ENCODE measurements at regions not wholly inside any gene's neighbourhood (a gene's known extent, or its start where the extent isn't known, plus 50 kb on each side); places are given as distances from the start of the nearest gene placed in this dataset.

DNA sequence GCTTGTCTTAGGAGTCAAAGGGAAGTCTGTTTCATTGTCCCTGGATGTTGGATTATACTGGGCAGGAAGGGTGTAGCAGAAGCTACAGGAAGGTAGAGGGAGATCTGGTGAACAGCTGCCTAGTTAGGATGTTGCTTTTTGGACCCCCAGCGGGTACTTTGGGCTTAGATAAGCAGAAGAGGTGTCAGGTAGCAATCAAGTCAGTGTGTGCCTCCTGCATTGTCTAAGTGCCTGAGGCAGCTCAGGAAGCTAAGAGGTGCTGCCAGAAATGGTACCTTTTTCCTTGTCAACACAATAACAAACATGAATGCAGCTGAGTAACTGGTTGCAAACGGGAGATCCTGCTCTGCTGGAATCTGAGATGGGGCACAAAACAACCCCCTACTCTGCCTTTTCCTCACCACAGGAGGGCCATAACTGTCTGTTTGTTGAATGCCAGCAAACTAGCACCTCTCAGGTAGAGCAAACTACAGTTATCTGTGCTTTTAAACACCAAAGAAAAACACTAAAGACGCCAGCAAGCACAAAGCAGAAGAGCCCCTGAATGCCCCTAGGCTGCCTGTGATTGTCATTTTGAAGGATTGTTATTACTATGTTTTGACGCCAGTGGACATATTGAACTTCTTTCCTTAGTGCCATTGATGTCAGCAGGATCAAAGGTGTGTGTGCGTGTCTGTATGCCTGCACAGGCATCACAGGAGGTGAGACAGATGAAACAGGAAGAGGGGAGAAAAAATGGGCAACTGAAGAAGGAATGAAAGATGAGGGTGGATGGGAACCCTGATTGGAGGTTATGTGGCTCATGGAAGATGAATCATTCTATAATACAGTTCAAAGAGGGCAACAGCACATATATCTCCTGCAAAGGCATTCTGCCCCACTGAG lies 151.4 kb downstream of the ETAA1 start:
- no peak overlapping the region for H3K4me3 ChIP-seq (ENCODE audit: low read depth, low read length)
- no peak for DNase-seq (ENCODE audit: low read depth)
- TF ChIP-seq, protein P1, sequence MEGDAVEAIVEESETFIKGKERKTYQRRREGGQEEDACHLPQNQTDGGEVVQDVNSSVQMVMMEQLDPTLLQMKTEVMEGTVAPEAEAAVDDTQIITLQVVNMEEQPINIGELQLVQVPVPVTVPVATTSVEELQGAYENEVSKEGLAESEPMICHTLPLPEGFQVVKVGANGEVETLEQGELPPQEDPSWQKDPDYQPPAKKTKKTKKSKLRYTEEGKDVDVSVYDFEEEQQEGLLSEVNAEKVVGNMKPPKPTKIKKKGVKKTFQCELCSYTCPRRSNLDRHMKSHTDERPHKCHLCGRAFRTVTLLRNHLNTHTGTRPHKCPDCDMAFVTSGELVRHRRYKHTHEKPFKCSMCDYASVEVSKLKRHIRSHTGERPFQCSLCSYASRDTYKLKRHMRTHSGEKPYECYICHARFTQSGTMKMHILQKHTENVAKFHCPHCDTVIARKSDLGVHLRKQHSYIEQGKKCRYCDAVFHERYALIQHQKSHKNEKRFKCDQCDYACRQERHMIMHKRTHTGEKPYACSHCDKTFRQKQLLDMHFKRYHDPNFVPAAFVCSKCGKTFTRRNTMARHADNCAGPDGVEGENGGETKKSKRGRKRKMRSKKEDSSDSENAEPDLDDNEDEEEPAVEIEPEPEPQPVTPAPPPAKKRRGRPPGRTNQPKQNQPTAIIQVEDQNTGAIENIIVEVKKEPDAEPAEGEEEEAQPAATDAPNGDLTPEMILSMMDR (IDR thresholded peaks at IDR 0.05; ENCODE audit: low read depth, low read length, missing control alignments), result no peak
- in situ Hi-C loops (cut with HindIII; ENCODE audit: low sequenced_read_pairs), result no loop called here

- in situ Hi-C loops (cut with HindIII; ENCODE audit: low sequenced_read_pairs), result no loop called here
- no peak overlapping the region for H3K4me3 ChIP-seq (ENCODE audit: low read depth, low read length)
- no peak for DNase-seq (ENCODE audit: low read depth)
- TF ChIP-seq, protein P1 (IDR thresholded peaks at IDR 0.05; ENCODE audit: low read depth, low read length, missing control alignments), result no peak
These were observed 162.0 kb downstream of the ETAA1 start for GRCh38 chr2:67559156-67559555.

DNA sequence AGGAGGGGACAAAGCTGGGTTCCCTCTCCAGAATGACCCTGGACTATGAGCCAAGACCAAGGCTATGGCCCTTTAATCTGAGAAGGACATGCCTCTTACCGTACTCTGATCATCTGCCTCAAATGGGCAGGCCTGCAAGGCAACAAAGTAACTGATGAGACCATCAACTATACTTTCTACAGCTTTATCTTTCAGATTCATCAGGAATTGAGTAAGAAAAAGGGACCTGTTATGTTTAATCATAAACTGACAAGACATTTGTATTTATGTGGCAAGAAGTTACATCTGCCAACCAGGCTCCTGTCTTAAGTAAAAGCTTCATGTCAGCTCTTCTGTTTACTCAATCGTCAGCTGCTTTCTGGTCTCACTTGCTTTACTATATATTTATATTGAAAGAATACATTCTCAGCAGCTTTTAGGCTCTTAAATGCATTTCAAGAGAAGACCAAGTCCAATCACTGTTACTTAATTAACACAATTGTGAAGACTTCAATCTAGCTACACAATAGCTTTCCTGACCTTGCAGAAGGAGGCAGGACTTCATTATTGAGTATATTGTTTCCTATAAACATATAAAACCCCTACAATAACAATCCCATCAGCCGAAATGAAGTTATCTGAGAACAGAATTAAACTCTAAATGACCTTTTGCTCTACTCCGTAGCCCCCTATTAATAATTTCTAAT lies 163.8 kb downstream of the ETAA1 start:
- DNase-seq (ENCODE audit: low read depth), result no peak
- H3K4me3 ChIP-seq (ENCODE audit: low read depth, low read length), result no peak overlapping the region
- TF ChIP-seq, protein P1 (IDR thresholded peaks at IDR 0.05; ENCODE audit: low read depth, low read length, missing control alignments), result no peak
- in situ Hi-C loops (cut with HindIII; ENCODE audit: low sequenced_read_pairs), result no loop called here

DNA sequence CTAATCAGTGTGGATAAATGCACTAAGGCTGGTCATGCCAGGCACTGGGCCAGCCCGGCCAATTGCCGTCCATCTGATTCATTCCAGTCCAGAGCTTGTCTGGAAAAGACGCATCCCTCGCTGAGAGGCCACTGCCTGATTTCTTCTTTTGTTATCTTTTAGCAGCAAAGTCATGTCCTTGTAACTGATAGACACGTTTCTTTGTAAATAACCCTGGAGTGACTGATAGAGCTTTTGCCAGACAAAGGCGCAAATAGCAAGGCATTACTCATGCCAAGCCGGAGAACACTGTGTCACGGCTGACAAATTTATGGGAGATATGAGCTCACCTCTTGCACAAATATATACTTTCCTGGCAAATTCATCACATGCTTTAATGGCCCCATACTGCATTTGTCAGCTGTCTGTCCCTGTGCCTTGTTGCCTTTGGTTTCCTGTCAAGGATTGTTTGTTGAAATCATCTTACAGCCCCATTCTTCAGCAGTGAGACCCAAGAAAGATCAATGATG lies 164.4 kb downstream of the ETAA1 start:
- no peak for DNase-seq (ENCODE audit: low read depth)
- TF ChIP-seq, protein P1 (IDR thresholded peaks at IDR 0.05; ENCODE audit: low read depth, low read length, missing control alignments), result no peak
- H3K4me3 ChIP-seq (ENCODE audit: low read depth, low read length), result no peak overlapping the region
- in situ Hi-C loops (cut with HindIII; ENCODE audit: low sequenced_read_pairs), result no loop called here

DNA sequence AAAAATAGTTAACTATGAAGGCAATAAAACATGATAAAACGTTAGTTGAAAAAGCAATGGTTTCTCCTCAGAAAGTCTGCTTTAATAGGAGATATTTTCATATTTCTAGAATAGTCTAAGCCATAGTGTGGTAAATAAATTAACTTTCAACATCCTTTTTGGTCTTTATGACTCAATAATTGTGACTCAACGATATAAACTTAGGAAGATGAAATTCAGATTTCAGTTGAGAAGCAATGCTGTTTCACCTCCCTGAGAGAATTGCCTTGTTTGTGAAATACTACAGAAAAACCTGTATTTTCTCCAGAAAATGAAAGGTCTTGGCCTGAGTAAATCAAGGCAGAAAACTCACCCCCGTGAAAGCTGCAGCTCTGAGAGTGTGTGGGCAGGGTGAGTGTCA lies 166.9 kb downstream of the ETAA1 start:
- in situ Hi-C loops (cut with HindIII; ENCODE audit: low sequenced_read_pairs), result no loop called here
- DNase-seq (ENCODE audit: low read depth), result no peak
- TF ChIP-seq, protein P1 (IDR thresholded peaks at IDR 0.05; ENCODE audit: low read depth, low read length, missing control alignments), result no peak
- no peak overlapping the region for H3K4me3 ChIP-seq (ENCODE audit: low read depth, low read length)

GRCh38 chr2:67564626-67565025 lies 167.5 kb downstream of the ETAA1 start:
- DNase-seq (ENCODE audit: low read depth), result no peak
- H3K4me3 ChIP-seq (ENCODE audit: low read depth, low read length), result no peak overlapping the region
- TF ChIP-seq, protein P1 (IDR thresholded peaks at IDR 0.05; ENCODE audit: low read depth, low read length, missing control alignments), result no peak
- in situ Hi-C loops (cut with HindIII; ENCODE audit: low sequenced_read_pairs), result no loop called here
